Occipital lobe (tissue), 1 donor: ENCODE measurements at regions not wholly inside any gene's neighbourhood (a gene's known extent, or its start where the extent isn't known, plus 50 kb on each side); places are given as distances from the start of the nearest gene placed in this dataset.
"Not testable (repeated sequence)": the region's sequence is repeated elsewhere in the genome, so short reads cannot be mapped to it uniquely, and the experiment has no call there.

ENCODE experiments used
- DNase-seq: peaks from one replicate; lab custom pipeline; 2025; lab: John Stamatoyannopoulos, UW

DNA sequence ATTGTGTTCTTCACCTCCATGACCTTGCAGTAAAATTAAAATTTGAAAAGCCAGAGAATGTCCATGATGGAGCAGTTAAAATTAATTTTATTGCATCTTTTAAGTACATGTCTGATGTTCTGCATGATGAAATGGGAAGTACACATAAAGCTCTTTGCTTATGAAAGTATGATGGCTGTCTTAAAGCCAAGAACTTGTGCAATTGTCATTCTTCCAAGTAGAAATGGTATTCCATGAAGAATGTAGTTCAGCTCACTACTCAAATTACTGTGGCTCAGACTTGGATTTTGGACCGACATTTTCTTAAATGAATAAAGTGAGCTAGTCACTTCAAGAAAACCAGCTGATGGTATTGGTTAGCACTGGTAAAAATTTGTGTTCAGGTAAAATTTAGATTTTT is 161.7 kb upstream of the CXCL13 start:
- no peak for DNase-seq

DNA sequence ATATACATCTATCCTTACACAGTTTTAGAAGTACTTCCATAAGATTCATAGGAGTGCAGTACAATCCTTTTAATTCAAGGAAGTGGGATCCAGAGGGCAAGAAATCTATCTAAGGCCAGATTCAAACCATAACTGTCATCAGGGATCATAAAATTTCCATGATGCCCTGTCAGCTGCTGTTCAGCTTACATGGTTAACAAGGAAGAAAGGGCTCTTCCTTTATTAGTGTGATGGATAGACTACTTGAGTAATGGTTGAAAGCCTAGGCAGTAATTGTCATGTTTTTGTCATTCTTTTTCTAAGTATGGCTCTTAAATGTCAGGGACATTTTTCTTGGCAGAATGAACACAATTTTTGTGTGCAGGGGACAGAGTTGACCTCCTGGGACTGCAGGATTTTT is 159.8 kb upstream of the CXCL13 start:
- no peak for DNase-seq

DNA sequence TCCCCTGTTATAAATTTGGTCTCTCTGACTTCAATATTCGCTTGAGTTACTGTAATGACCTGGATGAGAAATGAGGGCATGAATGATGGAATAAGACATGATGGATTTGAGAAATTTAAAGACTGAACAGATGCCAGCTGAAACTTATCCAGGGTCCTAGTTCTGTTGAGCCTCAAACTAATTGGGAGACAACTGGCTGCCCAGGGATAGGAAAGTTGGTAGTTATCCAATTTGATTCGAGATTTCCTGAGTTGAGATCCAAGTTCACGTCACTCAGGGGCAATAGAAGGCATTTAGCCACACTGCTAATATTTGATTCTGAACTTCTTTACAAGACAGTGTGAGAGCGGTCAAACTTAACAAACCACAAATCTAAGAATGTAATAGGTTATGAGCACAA is 159.0 kb upstream of the CXCL13 start:
- no peak for DNase-seq

DNA sequence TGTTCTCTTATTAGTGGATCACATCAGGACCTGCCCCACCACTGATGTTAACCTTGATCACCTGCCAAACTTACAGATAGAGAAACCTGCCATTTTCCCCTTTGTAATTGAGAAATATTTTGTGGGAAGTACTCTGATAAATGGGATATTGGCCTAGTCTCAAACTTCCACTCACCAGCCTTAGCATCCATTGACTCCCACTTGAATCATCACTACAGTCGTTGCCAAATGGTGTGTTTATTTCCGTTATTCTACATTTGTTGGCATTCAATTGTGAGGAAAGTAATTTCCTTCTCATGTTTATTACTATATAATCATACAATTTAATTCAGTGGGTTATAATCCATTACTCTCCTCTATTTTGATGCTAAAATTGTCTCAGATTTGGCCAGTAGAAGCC is 156.4 kb upstream of the CXCL13 start:
- no peak for DNase-seq

DNA sequence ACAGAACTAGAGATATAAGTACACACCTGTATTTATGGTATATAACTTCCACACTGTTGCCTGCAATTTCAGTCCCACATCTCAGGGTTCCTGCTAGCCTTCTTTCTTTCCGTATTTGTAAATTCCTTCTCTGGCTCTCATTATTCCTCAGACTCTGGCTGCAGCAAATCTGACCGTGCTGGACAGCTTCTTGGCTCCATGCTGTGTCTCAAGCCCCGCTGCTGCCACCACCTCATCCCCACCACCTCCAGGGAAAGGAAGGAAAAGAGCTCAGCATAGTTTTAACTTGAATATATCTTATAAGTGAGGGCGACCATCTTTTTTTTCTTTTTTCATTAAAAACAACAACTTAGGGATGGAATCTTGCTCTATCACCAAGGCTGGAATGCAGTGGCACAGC is 155.6 kb upstream of the CXCL13 start:
- no peak for DNase-seq

DNA sequence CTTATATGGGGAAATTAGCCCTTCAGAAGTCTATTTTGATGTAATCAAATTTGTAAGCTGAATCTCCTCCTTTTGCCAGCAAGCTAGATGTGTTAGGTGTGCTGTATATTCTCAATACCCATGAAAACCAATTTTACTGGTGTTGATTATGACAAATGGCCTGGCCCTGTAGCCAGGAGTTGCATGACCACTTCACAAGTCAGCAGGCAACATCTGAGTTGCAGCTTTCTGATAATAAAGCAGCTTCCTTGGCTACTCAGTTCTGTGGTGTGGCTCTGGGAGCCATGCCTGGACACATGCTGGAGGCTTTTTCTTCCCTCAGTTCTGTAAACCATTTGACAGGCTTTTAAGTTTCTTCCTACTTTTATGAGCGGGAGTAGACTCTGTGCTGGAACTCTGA is 154.1 kb upstream of the CXCL13 start:
- no peak for DNase-seq

DNA sequence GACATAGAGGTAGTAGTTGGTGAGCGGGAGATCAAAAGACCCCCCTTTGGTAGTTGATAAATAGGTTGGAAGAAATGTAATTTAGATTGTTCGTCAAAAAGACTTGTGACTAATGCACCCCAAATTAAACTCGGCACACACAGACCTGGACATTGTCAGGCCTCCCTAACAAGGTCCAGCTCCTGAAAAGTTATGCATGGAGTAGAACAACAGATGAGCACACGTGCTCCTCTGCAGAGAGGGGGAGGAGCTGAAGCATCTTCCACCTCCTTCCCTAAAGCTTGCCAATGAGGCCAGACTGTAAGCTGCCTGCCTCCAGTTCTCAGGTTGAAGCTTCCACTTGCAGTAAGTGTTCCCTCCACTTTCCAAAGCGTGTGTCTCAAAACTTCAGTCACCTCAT is 153.5 kb upstream of the CXCL13 start:
- not testable (repeated sequence) for DNase-seq

DNA sequence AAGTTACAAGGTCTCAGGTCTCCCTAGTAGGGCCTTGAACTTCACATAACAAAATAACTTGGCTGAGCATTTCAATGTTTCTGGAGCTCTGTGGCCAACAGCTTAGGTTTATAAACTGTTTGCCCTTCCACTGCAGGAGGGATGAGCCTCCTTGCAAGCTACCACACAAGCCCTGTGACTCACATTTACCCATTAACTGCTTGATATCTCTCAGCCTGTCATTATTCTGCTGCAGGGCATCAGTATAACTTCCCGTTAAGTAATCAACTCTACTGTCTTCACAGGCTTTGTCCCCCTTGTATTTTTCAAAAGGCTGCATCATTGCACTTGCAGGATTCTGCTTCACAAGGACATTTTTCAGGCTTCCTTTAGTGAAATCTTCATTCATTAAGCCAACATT is 151.7 kb upstream of the CXCL13 start:
- no peak for DNase-seq

DNA sequence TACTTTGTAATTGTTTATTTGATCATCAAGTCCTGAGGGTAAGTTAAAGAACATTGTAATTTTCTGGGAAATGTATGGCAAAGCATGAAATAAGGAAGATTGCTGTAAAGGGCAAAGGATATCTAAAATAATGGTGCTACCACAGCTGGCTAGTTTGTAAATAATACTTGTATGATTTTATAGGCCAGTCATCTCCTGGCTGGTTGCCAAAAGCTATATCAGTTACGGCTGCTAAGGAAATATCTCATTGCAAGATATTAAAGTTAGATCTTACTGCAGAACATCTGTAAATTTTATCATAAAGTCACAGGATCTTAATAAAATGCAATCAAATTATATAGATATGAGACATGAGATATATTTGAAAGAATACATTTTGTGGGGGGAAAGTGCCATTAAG is 150.8 kb upstream of the CXCL13 start:
- DNase-seq: no peak

DNA sequence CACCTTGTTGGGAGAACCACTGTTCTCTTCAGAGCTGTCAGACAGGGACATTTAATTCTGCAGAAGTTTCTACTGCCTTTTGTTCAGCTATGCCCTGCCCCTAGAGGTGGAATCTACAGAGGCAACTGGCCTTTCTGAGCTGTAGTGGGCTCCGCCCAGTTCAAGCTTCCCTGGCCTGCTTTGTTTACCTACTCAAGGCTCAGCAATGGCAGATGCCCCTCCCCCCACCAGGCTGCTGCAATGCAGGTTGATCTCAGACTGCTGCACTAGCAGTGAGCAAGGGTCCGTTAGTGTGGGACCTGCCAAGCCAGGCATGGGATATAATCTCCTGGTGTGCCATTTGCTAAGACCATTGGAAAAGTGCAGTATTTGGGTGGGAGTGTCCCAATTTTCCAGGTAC is 141.5 kb upstream of the CXCL13 start:
- DNase-seq: not testable (repeated sequence)

DNA sequence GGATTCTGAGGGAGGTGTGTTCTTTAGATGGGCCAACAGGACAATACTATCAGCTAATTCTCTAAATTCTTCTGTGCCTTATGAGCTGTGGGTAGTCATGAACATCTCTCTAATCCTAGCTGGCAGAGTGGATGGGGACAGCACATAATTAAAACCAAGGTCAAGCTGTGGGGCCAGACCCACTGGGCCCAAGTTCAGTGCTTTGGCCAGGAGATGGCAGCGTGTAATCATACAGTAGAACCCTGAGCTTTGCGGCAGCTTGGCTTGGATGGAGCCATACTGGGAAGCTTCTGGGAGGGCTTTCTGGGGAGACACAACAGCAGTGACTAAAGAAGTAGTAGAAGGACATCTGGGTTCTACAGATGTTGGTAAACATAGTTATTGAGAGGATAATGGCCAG is 140.3 kb upstream of the CXCL13 start:
- DNase-seq: no peak

DNA sequence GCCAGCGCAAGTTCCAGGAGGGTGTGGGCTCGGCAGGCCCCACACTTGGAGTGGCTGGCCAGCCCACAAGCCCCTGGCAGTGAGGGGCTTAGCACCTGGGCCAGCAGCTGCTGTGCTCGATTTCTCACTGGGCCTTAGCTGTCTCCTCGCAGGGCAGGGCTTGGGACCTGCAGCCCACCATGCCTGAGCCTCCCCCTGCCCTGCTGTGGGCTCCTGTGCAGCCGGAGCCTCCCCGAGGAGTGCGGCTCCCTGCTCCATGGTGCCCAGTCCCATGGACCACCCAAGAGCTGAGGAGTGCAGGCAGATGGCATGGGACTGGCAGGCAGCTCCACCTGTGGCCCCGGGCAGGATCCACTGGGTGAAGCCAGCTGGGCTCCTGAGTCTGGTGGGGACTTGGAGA is 139.2 kb upstream of the CXCL13 start:
- no peak for DNase-seq

DNA sequence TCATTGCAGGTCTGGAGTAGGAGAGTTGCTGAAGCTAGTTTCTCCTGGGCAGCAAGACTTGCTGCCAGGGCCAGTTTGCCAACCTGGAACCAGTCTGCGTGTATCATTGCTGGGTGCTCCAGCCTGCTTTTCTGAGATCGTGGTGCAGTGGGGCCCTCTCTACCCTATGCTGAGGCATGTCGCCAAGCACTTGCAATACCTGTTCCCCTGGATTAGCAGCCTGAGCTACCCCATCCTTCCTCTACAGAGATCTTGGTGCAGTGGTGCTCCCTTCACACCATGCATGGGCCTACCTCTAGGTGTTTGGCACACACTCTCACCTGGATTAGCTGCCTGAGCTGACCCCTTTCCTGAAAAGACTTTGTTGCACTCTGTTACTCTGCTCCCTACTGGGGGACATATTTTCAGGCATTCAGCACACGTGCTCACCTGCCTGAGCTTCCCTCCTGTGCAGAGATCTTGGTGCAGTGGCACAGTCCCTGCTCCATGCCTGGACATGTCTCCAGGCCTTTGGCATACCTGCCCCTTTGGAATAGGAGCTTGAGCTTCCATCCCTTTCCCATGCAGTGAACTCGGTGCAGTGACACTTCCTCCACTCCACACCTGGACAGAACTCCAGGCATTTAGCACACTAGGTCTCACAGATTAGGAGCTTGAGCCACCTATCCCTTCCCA is 133.7 kb upstream of the CXCL13 start:
- no peak for DNase-seq

DNA sequence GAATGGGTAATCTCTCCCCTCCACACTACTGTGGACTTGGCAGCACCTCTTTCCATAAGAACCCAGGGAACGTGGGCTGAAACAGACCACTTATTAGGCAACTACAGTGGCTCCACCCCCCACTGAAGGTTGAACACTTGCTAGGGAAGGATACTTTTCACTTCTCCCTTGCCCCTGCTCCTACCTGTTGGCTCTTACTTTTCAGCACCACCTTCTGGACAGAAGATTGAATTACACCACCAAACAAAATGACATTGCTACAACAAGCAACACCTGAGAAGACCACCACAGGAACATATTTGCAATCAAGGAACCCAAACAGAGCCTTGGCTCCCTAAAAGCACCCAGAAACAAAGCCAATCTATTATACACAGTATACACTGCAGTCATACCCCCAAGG is 132.1 kb upstream of the CXCL13 start:
- DNase-seq: no peak

DNA sequence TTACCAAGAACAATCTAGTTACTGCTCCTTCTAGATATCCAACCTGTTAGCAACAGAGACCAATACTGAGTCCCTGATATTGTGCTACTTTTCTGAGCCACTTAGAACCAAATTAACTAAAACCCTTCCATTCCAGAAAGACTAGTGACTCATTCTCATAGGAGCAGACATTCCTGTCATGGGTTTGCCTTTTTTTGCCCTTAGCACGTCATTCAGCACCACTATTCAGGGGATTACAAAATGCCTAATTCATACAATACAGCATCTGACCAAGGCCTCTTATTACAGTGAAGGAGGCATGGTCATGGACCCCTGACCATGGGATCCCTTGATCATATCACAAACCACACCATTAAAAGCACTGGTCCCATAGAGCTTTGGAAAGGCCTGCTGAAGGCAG is 123.8 kb upstream of the CXCL13 start:
- DNase-seq: no peak

DNA sequence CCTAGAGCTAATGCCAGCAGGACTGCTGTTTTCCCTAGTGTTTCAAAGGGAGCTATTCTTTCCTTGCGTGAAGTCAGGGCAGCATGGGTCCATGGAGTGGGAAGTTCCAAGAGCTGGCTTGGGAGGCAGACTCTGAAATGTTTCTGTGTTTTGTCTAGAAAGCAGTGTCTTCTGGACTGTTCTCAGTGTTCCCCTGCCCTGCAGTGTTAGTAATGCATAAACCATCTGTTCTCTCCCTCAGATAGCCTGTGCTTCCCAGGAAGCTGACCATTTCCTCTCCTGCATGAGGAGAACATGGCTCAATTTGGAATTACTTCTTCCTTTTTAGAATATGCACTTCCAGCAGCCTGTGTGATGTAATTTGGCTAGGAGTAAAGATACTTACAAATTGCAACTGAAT is 116.7 kb upstream of the CXCL13 start:
- no peak for DNase-seq

DNA sequence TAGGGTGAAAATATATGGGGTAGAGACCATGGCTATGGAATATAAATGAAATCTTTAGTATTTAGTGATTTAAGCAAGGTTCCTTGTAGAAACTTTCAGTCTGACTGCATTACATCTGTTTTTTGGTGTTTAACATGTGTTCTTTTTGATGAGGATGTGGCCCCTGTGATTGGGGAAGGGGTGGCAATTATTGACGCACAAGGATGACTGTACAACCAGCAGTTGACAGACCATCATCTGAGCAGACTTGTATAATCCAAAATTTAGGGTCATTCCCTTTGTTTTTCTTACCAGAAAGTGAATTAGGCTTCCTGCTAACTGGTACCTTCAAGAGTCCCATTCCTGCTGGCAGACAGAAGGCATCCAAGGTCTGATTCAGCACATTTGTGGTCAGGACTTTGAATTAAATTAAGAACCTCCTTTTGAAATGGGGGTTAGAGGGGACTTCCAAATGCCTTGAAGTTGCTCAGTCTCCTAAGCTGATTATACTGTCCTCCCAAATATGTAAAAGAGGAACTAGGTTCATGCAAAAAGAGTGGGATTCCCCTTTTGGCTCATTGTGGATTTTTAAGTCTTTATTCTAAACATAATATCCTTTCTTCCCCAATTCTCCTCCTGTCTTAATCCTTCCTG is 112.4 kb upstream of the CXCL13 start:
- DNase-seq: no peak

DNA sequence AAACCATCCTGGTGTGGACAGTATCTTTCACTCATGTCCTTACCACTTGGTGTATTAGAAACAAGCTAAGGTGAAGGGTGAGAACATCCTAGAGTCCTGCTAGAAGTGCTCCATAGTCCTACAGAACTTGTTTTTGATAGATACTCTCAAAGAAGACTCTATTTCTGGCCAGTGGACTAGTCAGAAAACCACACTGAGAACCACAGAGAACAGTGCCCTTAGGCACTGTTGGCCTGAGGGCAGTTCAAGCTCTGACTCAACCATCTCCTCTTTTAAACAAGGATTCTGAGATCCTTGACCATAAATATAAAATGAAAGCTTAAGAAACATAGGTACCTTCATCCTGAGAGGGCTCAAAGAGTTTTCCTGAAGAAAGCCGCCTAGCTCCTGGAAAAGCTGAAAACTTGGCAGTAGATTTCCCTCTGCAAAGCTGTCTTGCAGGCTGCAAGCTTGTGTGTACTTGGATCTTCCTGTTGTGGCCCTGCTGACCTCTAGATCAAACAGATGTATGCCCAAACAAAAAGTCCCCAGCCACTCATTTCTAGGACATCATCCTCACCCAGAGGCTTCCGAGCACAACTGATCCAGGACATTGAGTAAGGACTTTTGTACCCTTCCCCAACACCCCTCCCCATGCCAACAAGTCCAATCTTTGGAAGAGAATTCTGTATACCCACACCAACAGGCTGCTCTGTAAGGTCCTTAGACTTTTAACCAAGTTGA is 111.6 kb upstream of the CXCL13 start:
- no peak for DNase-seq

DNA sequence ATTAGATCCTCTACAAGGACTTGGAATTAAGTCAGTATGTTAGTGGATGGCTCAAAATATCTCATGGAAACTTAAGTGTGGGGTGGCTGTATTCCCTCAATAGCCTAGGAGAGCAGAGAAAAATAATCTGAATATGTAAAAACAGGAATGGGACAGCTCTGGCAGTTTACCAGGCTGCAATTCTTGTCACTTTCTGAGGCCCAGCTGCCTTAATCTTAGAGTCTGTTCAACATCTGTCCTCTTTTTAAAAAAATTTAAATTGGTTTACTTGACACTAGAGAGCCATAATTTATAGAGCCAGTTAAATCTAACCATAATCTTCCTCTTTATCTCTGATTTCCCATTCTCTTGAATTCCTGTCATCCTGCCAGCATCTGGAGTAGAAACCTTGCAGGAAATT is 109.2 kb upstream of the CXCL13 start:
- DNase-seq: no peak

DNA sequence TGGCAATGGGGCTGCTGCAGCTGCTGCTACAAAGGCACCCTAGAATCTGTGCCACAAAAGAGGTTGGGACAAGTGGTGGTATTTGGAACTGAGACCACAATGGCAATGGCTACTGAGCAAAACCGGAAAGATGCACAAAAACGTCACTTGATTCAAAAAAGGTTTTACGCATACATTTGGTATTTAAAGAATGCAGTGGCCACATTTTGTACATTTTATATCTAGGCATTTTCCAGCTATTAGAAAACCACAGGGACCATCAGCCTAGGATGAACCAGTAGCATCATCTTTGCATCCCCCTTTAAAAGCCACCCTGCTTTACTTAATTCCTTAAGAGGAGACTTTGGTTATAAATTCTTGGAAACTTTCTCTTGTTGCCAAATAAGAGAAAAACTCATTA is 104.8 kb upstream of the CXCL13 start:
- DNase-seq: no peak

DNA sequence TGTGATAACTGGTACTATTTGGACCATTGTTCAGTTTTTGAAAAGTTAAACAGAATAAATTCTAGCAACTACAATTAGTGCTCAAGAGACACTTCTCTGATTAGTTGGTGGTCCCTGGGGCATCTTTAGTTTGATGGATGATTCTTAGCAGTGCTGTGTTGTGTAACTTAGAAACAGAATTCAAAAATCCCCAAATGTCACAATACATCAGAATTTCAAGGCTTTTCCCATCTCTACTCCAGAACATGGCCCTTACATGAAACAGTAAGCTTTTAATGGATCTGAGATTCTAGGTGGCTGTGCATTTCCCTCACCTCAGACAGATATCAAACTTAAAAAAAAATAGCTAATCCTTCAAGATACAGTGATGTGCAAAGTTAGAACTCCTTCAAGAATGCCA is 104.4 kb upstream of the CXCL13 start:
- no peak for DNase-seq

DNA sequence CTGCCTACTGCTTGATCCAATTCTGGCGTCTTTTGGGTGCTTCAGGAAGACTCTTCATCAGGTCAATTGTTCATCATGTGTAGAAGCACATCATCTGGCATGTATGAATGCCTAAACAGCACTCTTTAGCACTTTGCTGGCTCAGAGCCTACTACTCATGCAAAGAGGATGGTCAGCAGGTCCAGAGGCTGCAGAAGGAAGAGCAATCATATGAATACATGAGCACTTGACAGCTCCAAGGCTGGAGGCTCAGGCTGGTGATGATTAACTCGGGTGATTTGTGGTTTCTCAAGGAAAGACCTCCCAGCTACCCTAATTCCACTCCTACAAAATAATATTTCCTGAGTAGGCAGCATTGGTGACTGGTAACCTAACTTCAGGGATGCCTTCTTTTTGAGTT is 103.8 kb upstream of the CXCL13 start:
- no peak for DNase-seq

DNA sequence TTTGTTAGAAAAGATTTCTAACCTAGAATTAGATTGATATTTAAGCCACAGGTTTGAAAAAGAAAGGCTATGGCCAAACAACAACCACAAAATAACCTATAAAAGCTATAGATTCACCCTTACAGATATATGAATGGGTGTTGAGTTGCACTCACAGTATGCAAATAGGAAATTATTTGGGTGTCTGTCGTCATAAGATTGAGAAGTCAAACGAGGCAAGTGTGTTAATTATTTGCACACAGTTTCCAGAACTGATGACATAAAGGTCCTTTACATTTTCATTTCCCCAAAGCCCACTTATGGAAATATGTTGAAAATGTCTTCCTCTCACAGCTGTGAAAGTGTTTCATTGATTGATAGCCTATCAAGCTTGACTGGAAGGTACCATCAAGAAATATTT is 101.2 kb upstream of the CXCL13 start:
- DNase-seq: no peak
